ENCODE measurements at regions not wholly inside any gene's neighbourhood (a gene's known extent, or its start where the extent isn't known, plus 50 kb on each side); places are given as distances from the start of the nearest gene placed in this dataset.
A peak's percentile ranks its signal among the peaks of the same experiment; 100 is the strongest.

DNA sequence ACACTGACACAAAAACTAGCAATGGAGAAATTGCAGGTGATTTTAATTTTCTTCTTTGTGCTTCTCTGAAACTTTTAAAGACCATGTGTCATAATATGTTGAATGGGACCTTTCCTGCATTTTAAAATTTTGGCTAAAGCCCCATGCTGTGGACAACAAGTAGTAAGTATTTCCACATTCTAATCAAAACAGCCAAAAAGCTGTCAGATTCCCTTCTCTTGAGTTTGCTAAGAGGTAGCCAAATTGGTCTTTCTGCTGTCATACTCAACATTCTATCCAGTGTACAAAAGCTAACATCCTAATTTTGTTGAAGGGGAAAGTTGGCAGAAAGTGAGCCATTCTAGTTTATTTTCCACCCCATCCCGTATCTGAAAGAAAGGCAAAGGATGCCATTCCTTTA is 447.6 kb downstream of the TFEC start:
- DNase-seq (ENCODE audit: low read depth) (no peak), FAIRE-seq (no peak)
- H3K27me3 ChIP-seq (ENCODE audit: control insufficient read depth, insufficient read depth, low read length) = no peaks in the 10 kb centered on the region
- TF ChIP-seq, protein P1, sequence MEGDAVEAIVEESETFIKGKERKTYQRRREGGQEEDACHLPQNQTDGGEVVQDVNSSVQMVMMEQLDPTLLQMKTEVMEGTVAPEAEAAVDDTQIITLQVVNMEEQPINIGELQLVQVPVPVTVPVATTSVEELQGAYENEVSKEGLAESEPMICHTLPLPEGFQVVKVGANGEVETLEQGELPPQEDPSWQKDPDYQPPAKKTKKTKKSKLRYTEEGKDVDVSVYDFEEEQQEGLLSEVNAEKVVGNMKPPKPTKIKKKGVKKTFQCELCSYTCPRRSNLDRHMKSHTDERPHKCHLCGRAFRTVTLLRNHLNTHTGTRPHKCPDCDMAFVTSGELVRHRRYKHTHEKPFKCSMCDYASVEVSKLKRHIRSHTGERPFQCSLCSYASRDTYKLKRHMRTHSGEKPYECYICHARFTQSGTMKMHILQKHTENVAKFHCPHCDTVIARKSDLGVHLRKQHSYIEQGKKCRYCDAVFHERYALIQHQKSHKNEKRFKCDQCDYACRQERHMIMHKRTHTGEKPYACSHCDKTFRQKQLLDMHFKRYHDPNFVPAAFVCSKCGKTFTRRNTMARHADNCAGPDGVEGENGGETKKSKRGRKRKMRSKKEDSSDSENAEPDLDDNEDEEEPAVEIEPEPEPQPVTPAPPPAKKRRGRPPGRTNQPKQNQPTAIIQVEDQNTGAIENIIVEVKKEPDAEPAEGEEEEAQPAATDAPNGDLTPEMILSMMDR (IDR thresholded peaks at IDR 0.05; ENCODE audit: insufficient read depth, low read length, severe bottlenecking) = no peak
- no peak overlapping the region for H3K4me3 ChIP-seq (ENCODE audit: low read depth, low read length)
- H3K36me3 ChIP-seq (ENCODE audit: control insufficient read depth, insufficient read depth, low read length) = no peaks in the 10 kb centered on the region

DNA sequence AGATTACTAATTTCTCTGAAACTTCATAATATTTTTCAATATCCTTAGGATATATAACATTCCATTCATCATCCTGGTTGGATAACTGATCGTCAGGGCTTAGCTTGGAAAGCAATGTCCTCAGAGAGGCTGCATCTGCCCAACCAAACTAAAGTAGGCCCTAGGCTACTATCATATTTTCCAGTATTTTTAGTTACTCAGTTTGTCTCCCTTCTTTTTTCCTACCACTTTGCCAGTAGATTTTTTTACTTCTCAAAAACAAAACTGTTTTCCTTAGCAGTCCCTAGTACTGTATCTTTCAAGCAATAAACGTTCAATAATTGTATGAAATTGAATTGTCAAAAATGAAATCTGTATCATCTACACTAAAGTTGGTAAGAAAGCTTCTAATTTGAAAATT is 452.0 kb downstream of the TFEC start:
- H3K4me3 ChIP-seq (ENCODE audit: low read depth, low read length) = no peak overlapping the region
- no peaks in the 10 kb centered on the region for H3K36me3 ChIP-seq (ENCODE audit: control insufficient read depth, insufficient read depth, low read length)
- FAIRE-seq (no peak), DNase-seq (ENCODE audit: low read depth) (no peak)
- TF ChIP-seq, protein P1 (IDR thresholded peaks at IDR 0.05; ENCODE audit: insufficient read depth, low read length, severe bottlenecking) = no peak
- H3K27me3 ChIP-seq (ENCODE audit: control insufficient read depth, insufficient read depth, low read length) = no peaks in the 10 kb centered on the region

DNA sequence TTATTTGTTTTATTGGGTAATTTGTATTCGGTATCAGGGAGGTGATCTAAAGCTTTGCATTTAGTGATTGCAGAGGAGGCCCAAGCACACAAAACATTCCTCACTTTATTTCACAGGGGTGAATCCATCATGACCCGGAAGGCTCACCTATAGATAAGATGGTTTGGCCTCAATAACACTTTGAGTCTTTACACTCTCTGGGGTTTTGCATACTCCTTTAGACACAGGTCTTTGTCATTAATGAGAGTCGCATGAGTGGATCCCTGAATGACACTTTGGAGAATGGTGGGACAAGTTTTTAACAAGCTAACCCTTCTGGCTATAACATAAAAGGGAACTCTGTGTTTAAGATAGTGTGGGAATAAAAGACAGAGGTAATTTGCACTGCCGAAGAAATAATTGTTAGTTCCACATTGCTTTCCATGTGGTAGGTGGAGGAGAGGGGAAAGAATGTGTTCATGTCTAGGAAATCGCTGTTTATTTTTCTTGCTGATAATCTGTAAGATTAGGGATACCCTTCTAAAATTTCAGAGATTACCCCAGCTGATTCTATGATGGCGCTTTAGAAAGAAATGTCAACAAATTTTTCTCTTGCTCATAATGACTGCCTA is 455.8 kb downstream of the TFEC start:
- TF ChIP-seq, protein P1 (IDR thresholded peaks at IDR 0.05; ENCODE audit: insufficient read depth, low read length, severe bottlenecking) = no peak
- DNase-seq (ENCODE audit: low read depth) = no peak
- H3K4me3 ChIP-seq (ENCODE audit: low read depth, low read length) = no peak overlapping the region
- no peaks in the 10 kb centered on the region for H3K27me3 ChIP-seq (ENCODE audit: control insufficient read depth, insufficient read depth, low read length)
- no peak for FAIRE-seq
- no peaks in the 10 kb centered on the region for H3K36me3 ChIP-seq (ENCODE audit: control insufficient read depth, insufficient read depth, low read length)

DNA sequence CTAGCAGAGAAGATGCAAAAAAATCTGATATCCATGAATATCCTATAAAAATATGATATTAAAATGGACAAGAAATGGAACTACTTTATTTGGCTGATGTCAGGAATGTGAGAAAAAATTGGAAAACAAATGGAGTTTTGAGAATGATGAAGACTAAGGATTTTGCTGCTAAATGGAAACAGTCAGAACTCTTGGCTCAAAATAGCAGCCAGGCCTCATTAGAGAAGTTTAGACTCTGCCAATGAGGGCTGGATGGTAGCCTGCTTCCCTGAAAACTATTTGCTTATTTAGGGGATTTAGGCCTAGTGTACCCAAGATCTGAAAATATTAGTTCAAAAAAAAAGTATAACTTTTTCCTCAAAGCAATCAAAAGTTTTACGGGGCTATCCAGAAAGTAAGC is 458.5 kb downstream of the TFEC start:
- no peak for FAIRE-seq
- Histone ChIP-seq H3K36me3 (ENCODE audit: control insufficient read depth, insufficient read depth, low read length) (no peaks in the 10 kb centered on the region), H3K4me3 (ENCODE audit: low read depth, low read length) (no peak overlapping the region), H3K27me3 (ENCODE audit: control insufficient read depth, insufficient read depth, low read length) (no peaks in the 10 kb centered on the region)
- DNase-seq (ENCODE audit: low read depth) = no peak
- TF ChIP-seq, protein P1 (IDR thresholded peaks at IDR 0.05; ENCODE audit: insufficient read depth, low read length, severe bottlenecking) = no peak

DNA sequence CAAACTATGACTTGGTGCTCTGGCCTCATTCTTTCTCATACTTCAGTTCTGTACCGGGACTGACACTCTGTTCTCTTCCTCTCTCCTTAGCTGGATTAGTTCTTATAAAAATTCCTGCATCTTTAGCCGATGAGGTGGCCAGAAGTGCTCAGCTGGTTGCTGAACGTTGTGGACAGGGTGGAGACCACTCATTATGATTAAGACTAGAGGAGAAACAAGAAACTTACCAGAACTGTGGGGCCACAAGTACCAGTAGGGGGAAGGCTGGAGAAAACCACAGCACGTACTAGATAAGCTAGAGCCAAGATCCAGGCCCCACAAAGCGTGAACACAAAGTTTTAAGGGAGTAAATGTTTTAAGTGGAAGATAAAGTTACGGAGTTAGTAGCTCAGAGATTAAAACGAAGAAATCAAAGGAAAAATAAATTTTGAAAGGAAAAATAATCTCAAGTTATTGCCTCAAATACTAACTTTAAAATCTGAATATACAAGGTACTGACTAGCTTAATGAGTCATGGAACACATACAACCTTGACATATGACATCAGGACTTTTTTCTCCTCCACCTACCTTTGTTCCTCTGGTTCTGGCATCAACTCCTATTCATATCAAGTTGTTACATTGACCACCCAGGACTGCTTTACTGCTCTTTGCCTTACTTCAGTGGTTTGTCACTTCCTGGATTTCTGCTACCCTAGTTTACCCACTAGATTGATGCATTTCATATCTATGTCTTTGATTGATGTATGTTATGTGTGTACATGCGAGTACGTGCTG is 469.0 kb downstream of the TFEC start:
- DNase-seq (ENCODE audit: low read depth) = peak; percentile 22
- no peaks in the 10 kb centered on the region for H3K36me3 ChIP-seq (ENCODE audit: control insufficient read depth, insufficient read depth, low read length)
- H3K4me3 ChIP-seq (ENCODE audit: low read depth, low read length) = no peak overlapping the region
- FAIRE-seq = no peak
- TF ChIP-seq, protein P1 (IDR thresholded peaks at IDR 0.05; ENCODE audit: insufficient read depth, low read length, severe bottlenecking) = no peak
- H3K27me3 ChIP-seq (ENCODE audit: control insufficient read depth, insufficient read depth, low read length) = no peaks in the 10 kb centered on the region
